Sigmoid colon (tissue), 6 donors: ENCODE measurements at regions not wholly inside any gene's neighbourhood (a gene's known extent, or its start where the extent isn't known, plus 50 kb on each side); places are given as distances from the start of the nearest gene placed in this dataset.

Source experiments
- DNase-seq: peaks from one replicate; pipeline ENCODE4 v3.0.0-alpha.2; 2019
- H3K27ac ChIP-seq, 4 donors: fragments of 200-600 bp; sonication (generic); one replicate each; pipeline ENCODE4 v1.5.1; 2016 to 2019; ENCODE audit warnings: mild to moderate bottlenecking in 1 of 4
- H3K27me3 ChIP-seq, 3 donors: fragments of 200-600 bp; sonication (generic); one replicate each; pipeline ENCODE4 v1.5.1; 2019; ENCODE audit warnings: mild to moderate bottlenecking in 1 of 3
- H3K36me3 ChIP-seq, 4 donors: fragments of 200-600 bp; sonication (generic); one replicate each; pipeline ENCODE4 v1.5.1; 2016 to 2019
- H3K4me1 ChIP-seq, 4 donors: fragments of 200-600 bp; sonication (generic); one replicate each; pipeline ENCODE4 v1.5.1; 2017 to 2019
- H3K4me3 ChIP-seq, 4 donors: fragments of 200-600 bp; sonication (generic); one replicate each; pipeline ENCODE4 v1.5.1; 2017 to 2019; ENCODE audit warnings: mild to moderate bottlenecking in 2 of 4, moderate library complexity in 1 of 4
- H3K9me3 ChIP-seq, 4 donors: fragments of 200-600 bp in 3 of 4; sonication (generic) in 3 of 4; one replicate each; pipeline versions ENCODE4 v1.5.1 to v1.6.1; 2013 to 2019
- CTCF ChIP-seq, 4 experiments: fragments of 450-650 bp in 3 of 4; fragments of 200-600 bp in 1 of 4; IDR thresholded peaks; one replicate each; pipeline ENCODE4 v1.5.1; 2016 to 2019; ENCODE audit warnings: antibody characterized with exemption in 4 of 4, mild to moderate bottlenecking in 3 of 4, moderate library complexity in 2 of 4
- EP300 ChIP-seq, 4 donors: sonication (generic); formaldehyde crosslinking; IDR thresholded peaks; one replicate each; pipeline ENCODE4 v1.6.1; 2017; ENCODE audit warnings: antibody characterized with exemption in 4 of 4
- POLR2A ChIP-seq, 2 donors: fragments of 450-650 bp; IDR thresholded peaks; one replicate each; pipeline ENCODE4 v1.6.1; 2016; ENCODE audit warnings: antibody characterized with exemption in 2 of 2, mild to moderate bottlenecking in 2 of 2, moderate library complexity in 2 of 2
- POLR2AphosphoS5 ChIP-seq, 4 donors: sonication (generic); formaldehyde crosslinking; IDR thresholded peaks; one replicate each; pipeline ENCODE4 v1.6.1; 2017; ENCODE audit warnings: antibody characterized with exemption in 4 of 4
- WGBS, 2 donors: extraction: QIAGEN DNeasy Blood & Tissue Kit; methylation state at CpG; one replicate each; pipeline ENCODE4 v1.1.7; 2013; 5-methylcytosine and 5-hydroxymethylcytosine counted together
- intact Hi-C: fragments of 100-400 bp; cut with DNase I; formaldehyde crosslinking; loops from one replicate; pipeline ENCODE4 v1.15.1; 2023
- donor health status: healthy with polysubstance abuse.
- donor health status: healthy.

DNA sequence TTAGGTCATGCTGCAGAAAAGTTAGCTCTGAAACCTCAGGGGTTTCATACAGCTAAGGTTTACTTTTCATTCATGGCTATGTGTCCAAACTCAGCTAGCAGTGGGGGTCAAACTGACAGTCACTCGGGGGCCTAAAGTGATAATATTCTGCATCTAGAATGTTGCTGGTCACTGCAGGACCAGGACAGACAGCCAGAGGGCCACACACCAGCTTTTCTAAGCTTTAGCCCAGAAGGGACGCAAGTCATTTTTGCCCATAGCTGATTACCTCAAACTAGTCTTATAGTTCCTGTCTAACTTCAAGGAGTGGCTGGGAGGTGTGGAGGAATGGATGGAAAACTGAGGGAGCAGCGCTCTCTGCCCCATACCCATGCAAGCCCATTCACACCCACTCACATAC is 163.0 kb upstream of the NLRP1 start:
- no peak overlapping the region for H3K4me3 ChIP-seq
- no peak for DNase-seq
- intact Hi-C loops: no loop called here
- no peaks in the 10 kb centered on the region for H3K4me1 ChIP-seq
- no peak overlapping the region for H3K27ac ChIP-seq
- no peaks in the 10 kb centered on the region for H3K27me3 ChIP-seq
- 82 to 83% methylated on average over 3 of the region's 3 CpGs for WGBS, 2 donors
- TF ChIP-seq EP300 (IDR thresholded peaks at IDR 0.05): no peak
- TF ChIP-seq CTCF (IDR thresholded peaks at IDR 0.05): no peak
- TF ChIP-seq POLR2AphosphoS5 (IDR thresholded peaks at IDR 0.05): no peak
- TF ChIP-seq POLR2A (IDR thresholded peaks at IDR 0.05): no peak
- no peaks in the 10 kb centered on the region for H3K9me3 ChIP-seq
- H3K36me3 ChIP-seq: no peaks in the 10 kb centered on the region

DNA sequence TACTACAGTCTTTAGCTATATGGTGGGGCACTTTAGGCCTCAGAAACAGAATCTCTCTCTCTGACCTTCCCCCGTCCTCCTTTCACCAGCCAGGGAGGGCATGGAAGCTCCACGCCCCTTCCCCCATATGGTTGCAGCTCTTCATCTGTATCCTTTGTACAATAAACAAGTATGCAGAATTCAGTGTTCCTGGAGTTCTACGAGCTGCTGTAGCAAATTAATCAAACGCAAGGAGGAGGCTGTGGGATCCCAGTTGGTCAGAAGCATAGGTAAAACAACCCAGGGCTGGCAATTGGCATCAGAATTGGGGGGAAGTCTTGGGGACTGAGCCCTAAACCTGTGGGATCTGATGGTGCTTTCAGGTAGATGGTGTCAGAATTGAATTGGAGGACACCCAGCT is 163.7 kb upstream of the NLRP1 start:
- Histone ChIP-seq H3K9me3 (no peaks in the 10 kb centered on the region), H3K27me3 (no peaks in the 10 kb centered on the region), H3K4me1 (no peaks in the 10 kb centered on the region), H3K4me3 (no peak overlapping the region), H3K27ac (no peak overlapping the region), H3K36me3 (no peaks in the 10 kb centered on the region)
- WGBS, 2 donors: 78 to 84% methylated on average over 4 of the region's 4 CpGs
- DNase-seq: no peak
- intact Hi-C loops: no loop called here
- no peak for TF ChIP-seq POLR2AphosphoS5 (IDR thresholded peaks at IDR 0.05)
- TF ChIP-seq EP300 (IDR thresholded peaks at IDR 0.05): no peak
- no peak for TF ChIP-seq CTCF (IDR thresholded peaks at IDR 0.05)
- TF ChIP-seq POLR2A (IDR thresholded peaks at IDR 0.05): no peak

DNA sequence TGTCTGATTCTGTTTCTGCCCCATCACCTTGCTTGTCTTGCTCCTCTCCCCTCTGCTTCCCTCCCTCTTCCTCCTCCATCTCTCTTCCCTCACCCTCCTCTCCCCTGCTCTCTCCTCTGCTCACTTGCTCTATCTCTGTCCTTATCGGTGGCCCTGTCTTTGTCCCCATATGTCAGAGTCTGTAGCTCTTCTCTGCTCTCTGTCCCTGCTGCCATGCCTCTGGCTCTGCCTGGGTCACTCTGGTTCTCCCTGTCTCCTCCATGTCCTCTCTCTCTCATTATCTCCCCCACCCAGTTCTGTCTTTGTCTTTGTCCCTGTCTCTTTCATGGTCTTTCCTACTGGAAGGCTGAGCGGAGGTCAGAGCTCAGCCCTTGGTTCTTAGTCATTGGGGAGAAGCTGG is 169.1 kb upstream of the NLRP1 start:
- H3K9me3 ChIP-seq: no peaks in the 10 kb centered on the region

DNA sequence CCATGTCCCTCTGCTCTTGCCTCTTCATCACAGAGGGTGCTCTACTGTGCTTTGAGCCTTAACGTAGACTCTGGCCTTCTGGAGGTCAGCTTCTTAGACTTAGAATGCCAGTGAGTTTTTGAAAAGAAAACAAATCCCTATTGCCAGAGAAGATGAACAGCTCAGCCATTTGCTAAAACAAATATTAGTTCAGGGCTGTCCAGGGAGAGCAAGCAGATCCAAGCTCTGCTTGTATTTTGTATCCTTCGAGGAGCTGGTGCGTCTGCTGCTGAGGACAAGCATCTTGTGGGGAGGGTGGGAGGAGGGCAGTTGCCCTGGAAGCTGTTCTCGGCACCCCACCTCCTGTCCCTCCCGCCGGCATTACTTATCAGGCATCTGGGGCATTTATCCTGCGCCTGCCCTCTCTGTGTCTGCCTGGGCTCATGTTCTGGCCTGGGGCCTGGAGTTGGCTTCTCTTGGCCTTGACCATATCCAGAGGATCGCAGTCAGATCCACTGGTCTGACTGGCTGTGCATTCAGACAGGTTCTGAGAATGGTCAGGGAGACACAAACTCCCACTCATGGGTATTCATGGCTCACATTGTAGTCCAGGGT is 173.1 kb upstream of the NLRP1 start:
- Histone ChIP-seq H3K9me3 (no peaks in the 10 kb centered on the region), H3K36me3 (no peaks in the 10 kb centered on the region), H3K4me1 (no peaks in the 10 kb centered on the region), H3K4me3 (no peak overlapping the region), H3K27ac (no peak overlapping the region), H3K27me3 (peaks cover 0 to 6% (median 0%) of the 10 kb centered on the region in 3 donors)
- TF ChIP-seq POLR2A (IDR thresholded peaks at IDR 0.05): no peak
- TF ChIP-seq CTCF (IDR thresholded peaks at IDR 0.05): no peak
- TF ChIP-seq EP300 (IDR thresholded peaks at IDR 0.05): no peak
- no peak for TF ChIP-seq POLR2AphosphoS5 (IDR thresholded peaks at IDR 0.05)
- DNase-seq: no peak
- intact Hi-C loops: no loop called here
- WGBS, 2 donors: 19 to 71% methylated on average over 8 of the region's 8 CpGs

More for the DNA sequence above, 169.1 kb upstream of the NLRP1 start:
- no peak for TF ChIP-seq POLR2AphosphoS5 (IDR thresholded peaks at IDR 0.05)
- no peak for TF ChIP-seq POLR2A (IDR thresholded peaks at IDR 0.05)
- peaks cover 0 to 6% (median 0%) of the 10 kb centered on the region in 3 donors for H3K27me3 ChIP-seq
- no peak overlapping the region for H3K27ac ChIP-seq
- H3K36me3 ChIP-seq: no peaks in the 10 kb centered on the region
- H3K4me1 ChIP-seq: no peaks in the 10 kb centered on the region
- H3K4me3 ChIP-seq: no peak overlapping the region
- WGBS, 2 donors: 85 to 88% methylated on average over 2 of the region's 2 CpGs
- DNase-seq: no peak
- intact Hi-C loops: no loop called here

GRCh38 chr17:5758651-5759050 is 174.3 kb upstream of the NLRP1 start:
- H3K4me1 ChIP-seq: no peaks in the 10 kb centered on the region
- H3K27ac ChIP-seq: no peak overlapping the region
- DNase-seq: no peak
- no peaks in the 10 kb centered on the region for H3K36me3 ChIP-seq
- TF ChIP-seq POLR2AphosphoS5 (IDR thresholded peaks at IDR 0.05) (no peak), EP300 (IDR thresholded peaks at IDR 0.05) (no peak), CTCF (IDR thresholded peaks at IDR 0.05) (no peak), POLR2A (IDR thresholded peaks at IDR 0.05) (no peak)
- H3K4me3 ChIP-seq: no peak overlapping the region
- H3K27me3 ChIP-seq: peaks cover 0 to 6% (median 0%) of the 10 kb centered on the region in 3 donors
- intact Hi-C loops: no loop called here
- no peaks in the 10 kb centered on the region for H3K9me3 ChIP-seq
